ENCODE measurements at regions not wholly inside any gene's neighbourhood (a gene's known extent, or its start where the extent isn't known, plus 50 kb on each side); places are given as distances from the start of the nearest gene placed in this dataset.

DNA sequence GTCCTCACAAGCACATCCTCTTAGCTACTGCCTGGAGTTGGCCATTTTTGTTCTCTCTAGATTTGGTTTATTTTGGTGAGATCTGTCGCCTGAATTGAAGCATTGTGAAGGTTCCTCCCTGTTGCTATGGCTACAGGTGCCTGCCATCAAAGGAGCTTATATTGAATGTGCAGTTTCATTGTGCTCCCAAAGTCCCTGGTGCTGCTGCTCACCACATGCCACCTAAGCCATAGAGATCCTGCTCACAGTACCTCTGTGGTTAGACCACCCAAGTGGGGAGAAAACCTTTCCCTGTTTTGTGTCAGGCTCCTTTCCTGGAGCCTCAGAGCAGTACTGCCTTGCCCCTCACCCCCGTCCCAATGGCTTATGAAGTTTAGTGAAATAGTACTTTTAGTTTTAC is 383.4 kb downstream of the TMEM38B start:
- TF ChIP-seq, protein P1, sequence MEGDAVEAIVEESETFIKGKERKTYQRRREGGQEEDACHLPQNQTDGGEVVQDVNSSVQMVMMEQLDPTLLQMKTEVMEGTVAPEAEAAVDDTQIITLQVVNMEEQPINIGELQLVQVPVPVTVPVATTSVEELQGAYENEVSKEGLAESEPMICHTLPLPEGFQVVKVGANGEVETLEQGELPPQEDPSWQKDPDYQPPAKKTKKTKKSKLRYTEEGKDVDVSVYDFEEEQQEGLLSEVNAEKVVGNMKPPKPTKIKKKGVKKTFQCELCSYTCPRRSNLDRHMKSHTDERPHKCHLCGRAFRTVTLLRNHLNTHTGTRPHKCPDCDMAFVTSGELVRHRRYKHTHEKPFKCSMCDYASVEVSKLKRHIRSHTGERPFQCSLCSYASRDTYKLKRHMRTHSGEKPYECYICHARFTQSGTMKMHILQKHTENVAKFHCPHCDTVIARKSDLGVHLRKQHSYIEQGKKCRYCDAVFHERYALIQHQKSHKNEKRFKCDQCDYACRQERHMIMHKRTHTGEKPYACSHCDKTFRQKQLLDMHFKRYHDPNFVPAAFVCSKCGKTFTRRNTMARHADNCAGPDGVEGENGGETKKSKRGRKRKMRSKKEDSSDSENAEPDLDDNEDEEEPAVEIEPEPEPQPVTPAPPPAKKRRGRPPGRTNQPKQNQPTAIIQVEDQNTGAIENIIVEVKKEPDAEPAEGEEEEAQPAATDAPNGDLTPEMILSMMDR (IDR thresholded peaks at IDR 0.05; ENCODE audit: extremely low read depth in 1 of 2, insufficient read depth in 1 of 2, low read depth in 1 of 2, low read length in 2 of 2): no peak
- no peak for TF ChIP-seq POLR2AphosphoS5 (IDR thresholded peaks at IDR 0.05; ENCODE audit: insufficient read depth, low read depth, low read length)
- no peak for TF ChIP-seq POLR2A (IDR thresholded peaks at IDR 0.05; ENCODE audit: low read depth, low read length)
